PC-3 (cell line): ENCODE measurements at regions not wholly inside any gene's neighbourhood (a gene's known extent, or its start where the extent isn't known, plus 50 kb on each side); places are given as distances from the start of the nearest gene placed in this dataset.

Source experiments
- CTCF ChIP-seq: fragments of 300-600 bp; sonication (generic); conservative IDR thresholded peaks from 2 replicates; pipeline ENCODE4 v1.5.1; 2017; ENCODE audit warnings: antibody characterized with exemption, low read depth, mild to moderate bottlenecking, low read length
- EZH2 ChIP-seq: fragments of 300-600 bp; sonication (generic); IDR thresholded peaks from one replicate; pipeline ENCODE4 v1.6.1; 2017; ENCODE audit warnings: antibody characterized with exemption, mild to moderate bottlenecking, low read length; ENCODE audit not compliant: unreplicated experiment

GRCh38 chr2:239685965-239686364 is 285.1 kb upstream of the HDAC4 start:
- no peak for TF ChIP-seq CTCF
- TF ChIP-seq EZH2, result no peak
